Lung (tissue), 11 donors: ENCODE measurements at regions not wholly inside any gene's neighbourhood (a gene's known extent, or its start where the extent isn't known, plus 50 kb on each side); places are given as distances from the start of the nearest gene placed in this dataset.

ENCODE experiments used
- ATAC-seq: fragments of 200-7000 bp; cut with Tn5 transposase; one replicate; pipeline ENCODE4 v1.9.1; 2020; ENCODE audit warnings: moderate number of reproducible peaks; ENCODE audit not compliant: insufficient read depth, low FRiP score
- DNase-seq, 3 donors: peaks; one replicate each; pipeline ENCODE4 v3.0.0-alpha.2; 2013 to 2017
- H3K27ac ChIP-seq, 2 donors: one replicate each; pipeline ENCODE4 v1.5.1; 2013; ENCODE audit warnings: mild to moderate bottlenecking in 2 of 2, moderate library complexity in 2 of 2, control low read depth in 1 of 2, inconsistent platforms in 1 of 2, low read depth in 1 of 2, low read length in 1 of 2
- H3K27me3 ChIP-seq, 3 donors: one replicate each; pipeline ENCODE4 v1.5.1; 2013; ENCODE audit warnings: low read length in 2 of 3; ENCODE audit not compliant: control insufficient read depth in 3 of 3, insufficient read depth in 3 of 3
- H3K36me3 ChIP-seq, 4 donors: one replicate each; pipeline ENCODE4 v1.5.1; 2013; ENCODE audit warnings: low read length in 4 of 4, mild to moderate bottlenecking in 1 of 4, moderate library complexity in 1 of 4; ENCODE audit not compliant: control insufficient read depth in 4 of 4, insufficient read depth in 4 of 4
- H3K4me1 ChIP-seq, 5 donors: one replicate each; pipeline ENCODE4 v1.5.1; 2013; ENCODE audit warnings: low read length in 5 of 5, mild to moderate bottlenecking in 2 of 5, moderate library complexity in 1 of 5; ENCODE audit not compliant: control insufficient read depth in 5 of 5, insufficient read depth in 5 of 5
- H3K4me3 ChIP-seq: one replicate; pipeline ENCODE4 v1.5.1; 2013; ENCODE audit warnings: mild to moderate bottlenecking, control low read depth, moderate library complexity
- H3K9ac ChIP-seq, 2 donors: one replicate each; pipeline ENCODE4 v1.5.1; 2013; ENCODE audit warnings: low read length in 2 of 2, control low read depth in 1 of 2; ENCODE audit not compliant: insufficient read depth in 1 of 2
- H3K9me3 ChIP-seq, 4 donors: one replicate each; pipeline ENCODE4 v1.5.1; 2013; ENCODE audit warnings: low read length in 3 of 4, mild to moderate bottlenecking in 1 of 4, moderate library complexity in 1 of 4; ENCODE audit not compliant: control insufficient read depth in 4 of 4, insufficient read depth in 3 of 4
- WGBS, 2 donors: extraction: QIAGEN DNeasy Blood & Tissue Kit; methylation state at CpG; one replicate each; pipeline ENCODE4 v1.1.7; 2013; 5-methylcytosine and 5-hydroxymethylcytosine counted together
- TF ChIP-seq, protein P1 (sequence below): IDR thresholded peaks from 2 replicates; pipeline ENCODE4 v1.5.1; 2012; ENCODE audit warnings: mild to moderate bottlenecking; ENCODE audit errors: control extremely low read depth, extremely low read depth
- donor health status: control.
- donor health status: control.
- donor health status: Bipolar disorder and iron deficiency.
- donor health status: healthy.
- donor health status: DM: yes; HTN: yes; CAD: no.

DNA sequence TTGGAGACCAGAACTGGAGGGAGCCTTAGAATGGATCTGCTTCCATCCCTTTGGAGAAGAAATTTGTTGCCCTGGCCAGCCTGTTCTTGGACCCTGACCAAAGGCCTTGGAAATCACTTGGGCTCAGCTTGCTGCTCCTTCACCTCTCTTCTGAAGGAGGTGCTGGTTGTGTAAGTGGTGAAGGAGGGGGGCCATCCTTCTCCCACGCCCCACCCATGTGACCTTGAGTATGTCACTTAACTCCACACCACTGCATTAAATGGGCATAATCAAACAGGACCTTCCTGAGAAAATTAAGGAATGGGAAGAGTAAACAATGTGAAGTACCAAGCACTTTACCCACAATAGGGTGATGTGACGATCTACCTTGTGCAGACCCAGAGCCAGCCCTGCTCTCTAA is 68.3 kb upstream of the GJB5 start:
- TF ChIP-seq, protein P1, sequence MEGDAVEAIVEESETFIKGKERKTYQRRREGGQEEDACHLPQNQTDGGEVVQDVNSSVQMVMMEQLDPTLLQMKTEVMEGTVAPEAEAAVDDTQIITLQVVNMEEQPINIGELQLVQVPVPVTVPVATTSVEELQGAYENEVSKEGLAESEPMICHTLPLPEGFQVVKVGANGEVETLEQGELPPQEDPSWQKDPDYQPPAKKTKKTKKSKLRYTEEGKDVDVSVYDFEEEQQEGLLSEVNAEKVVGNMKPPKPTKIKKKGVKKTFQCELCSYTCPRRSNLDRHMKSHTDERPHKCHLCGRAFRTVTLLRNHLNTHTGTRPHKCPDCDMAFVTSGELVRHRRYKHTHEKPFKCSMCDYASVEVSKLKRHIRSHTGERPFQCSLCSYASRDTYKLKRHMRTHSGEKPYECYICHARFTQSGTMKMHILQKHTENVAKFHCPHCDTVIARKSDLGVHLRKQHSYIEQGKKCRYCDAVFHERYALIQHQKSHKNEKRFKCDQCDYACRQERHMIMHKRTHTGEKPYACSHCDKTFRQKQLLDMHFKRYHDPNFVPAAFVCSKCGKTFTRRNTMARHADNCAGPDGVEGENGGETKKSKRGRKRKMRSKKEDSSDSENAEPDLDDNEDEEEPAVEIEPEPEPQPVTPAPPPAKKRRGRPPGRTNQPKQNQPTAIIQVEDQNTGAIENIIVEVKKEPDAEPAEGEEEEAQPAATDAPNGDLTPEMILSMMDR = no peak
- H3K36me3 ChIP-seq = no peaks in the 10 kb centered on the region
- peak in 1 of 3 donors; percentile 3 for DNase-seq
- no peak overlapping the region for H3K9ac ChIP-seq
- WGBS, 2 donors = 55 to 60% methylated on average over 2 of the region's 2 CpGs
- no peak overlapping the region for H3K4me3 ChIP-seq
- H3K4me1 ChIP-seq = peaks cover 0 to 2% (median 0%) of the 10 kb centered on the region in 5 donors
- H3K27ac ChIP-seq = no peak overlapping the region
- no peaks in the 10 kb centered on the region for H3K9me3 ChIP-seq
- no peaks in the 10 kb centered on the region for H3K27me3 ChIP-seq
- no peak for ATAC-seq

DNA sequence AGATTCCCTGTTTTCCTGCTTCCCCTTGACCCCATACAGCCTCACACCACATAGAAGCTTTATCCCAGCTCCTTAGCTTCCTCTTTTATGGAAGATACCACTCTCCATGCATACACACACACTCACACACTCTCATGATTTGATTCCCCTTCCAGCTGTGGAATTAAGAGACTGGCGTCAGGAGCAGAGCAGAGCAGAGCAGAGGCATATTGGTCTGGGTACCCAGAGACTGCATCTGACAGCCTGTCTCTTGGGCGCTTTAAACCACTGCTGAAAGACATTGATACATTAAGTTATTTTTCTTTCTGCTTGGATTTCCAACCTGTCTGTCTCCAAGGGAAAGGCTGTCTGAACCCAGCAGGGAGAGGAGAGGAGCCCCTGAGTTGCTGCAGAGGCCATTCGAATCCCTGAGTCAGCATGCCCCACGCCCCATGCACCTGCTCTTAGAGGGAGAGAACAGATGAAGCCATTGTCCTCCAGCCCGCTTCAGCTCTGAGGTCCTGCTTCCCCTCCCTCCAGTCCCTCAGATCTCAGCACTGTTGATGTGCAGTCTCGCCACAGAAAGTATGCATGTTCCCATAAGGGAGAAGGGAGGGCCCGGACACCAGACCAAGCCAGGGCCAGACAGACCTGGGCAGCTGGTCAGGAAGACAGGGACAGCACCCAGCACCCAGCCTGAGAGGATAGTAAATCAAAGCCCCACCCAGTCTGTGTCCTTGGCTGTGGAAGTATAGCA is 66.7 kb upstream of the GJB5 start:
- WGBS, 2 donors = 78 to 85% methylated on average over 7 of the region's 7 CpGs
- Histone ChIP-seq H3K27me3 (no peaks in the 10 kb centered on the region), H3K27ac (no peak overlapping the region), H3K4me3 (no peak overlapping the region), H3K9ac (no peak overlapping the region), H3K9me3 (no peaks in the 10 kb centered on the region), H3K4me1 (no peaks in the 10 kb centered on the region), H3K36me3 (no peaks in the 10 kb centered on the region)
- ATAC-seq = no peak
- DNase-seq = peak in 2 of 3 donors; percentile 16 to 18
- TF ChIP-seq, protein P1 = no peak

DNA sequence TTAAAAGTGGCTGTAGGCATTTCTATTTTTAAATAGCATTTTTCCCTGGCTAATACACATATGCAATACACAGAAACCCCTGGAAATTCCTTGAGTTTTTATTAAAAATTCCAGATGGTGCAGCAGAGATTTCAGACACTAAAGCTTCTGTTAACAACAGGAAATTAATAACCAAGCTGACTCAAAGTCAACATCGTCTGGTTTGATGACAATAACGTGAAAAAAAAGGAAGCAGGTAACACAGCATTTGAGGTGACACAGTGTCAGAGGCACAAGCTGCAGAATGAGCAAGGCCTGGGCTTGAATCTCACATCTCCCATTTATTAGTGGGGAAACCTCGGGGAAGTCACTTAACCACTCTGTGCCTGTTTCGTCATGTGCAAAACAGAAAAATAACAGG is 64.6 kb upstream of the GJB5 start:
- ATAC-seq = no peak
- no peaks in the 10 kb centered on the region for H3K27me3 ChIP-seq
- no peak overlapping the region for H3K9ac ChIP-seq
- H3K27ac ChIP-seq = no peak overlapping the region
- WGBS, 2 donors = 34 to 47% methylated on average over 4 of the region's 4 CpGs
- H3K4me1 ChIP-seq = no peaks in the 10 kb centered on the region
- no peaks in the 10 kb centered on the region for H3K36me3 ChIP-seq
- H3K4me3 ChIP-seq = no peak overlapping the region
- peaks cover 0 to 3% (median 0%) of the 10 kb centered on the region in 4 donors for H3K9me3 ChIP-seq
- DNase-seq = no peak
- TF ChIP-seq, protein P1 = no peak

DNA sequence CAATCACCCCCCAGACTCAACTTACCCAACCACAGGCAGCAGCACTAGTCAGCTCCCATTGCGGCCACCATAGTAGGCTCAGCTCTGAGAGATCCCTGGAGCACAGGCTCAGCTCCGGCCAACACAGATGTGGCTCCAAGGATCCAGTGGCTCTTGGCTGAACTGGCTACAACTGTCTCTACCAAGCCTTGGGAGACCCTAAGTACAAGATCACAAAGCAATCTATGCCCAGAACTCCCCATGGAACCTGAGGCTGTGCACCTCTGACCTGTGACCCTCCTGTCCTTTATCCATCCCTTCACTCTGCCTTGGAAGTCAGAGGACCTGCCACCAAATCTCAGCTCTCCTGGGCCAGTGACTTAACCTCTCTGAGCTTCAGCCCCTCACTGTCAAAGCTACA is 61.8 kb upstream of the GJB5 start:
- H3K9me3 ChIP-seq = peaks cover 0 to 3% (median 0%) of the 10 kb centered on the region in 4 donors
- no peaks in the 10 kb centered on the region for H3K27me3 ChIP-seq
- ATAC-seq = no peak
- no peaks in the 10 kb centered on the region for H3K4me1 ChIP-seq
- H3K4me3 ChIP-seq = no peak overlapping the region
- no peaks in the 10 kb centered on the region for H3K36me3 ChIP-seq
- DNase-seq = no peak
- TF ChIP-seq, protein P1 = no peak
- no peak overlapping the region for H3K9ac ChIP-seq
- WGBS, 2 donors = 93 to 95% methylated on average over 2 of the region's 2 CpGs
- H3K27ac ChIP-seq = no peak overlapping the region
